Right kidney (tissue), 1 donor: ENCODE measurements at regions not wholly inside any gene's neighbourhood (a gene's known extent, or its start where the extent isn't known, plus 50 kb on each side); places are given as distances from the start of the nearest gene placed in this dataset.

Experiments used
- DNase-seq: peaks from one replicate; pipeline ENCODE4 v3.0.0-alpha.2; 2016

DNA sequence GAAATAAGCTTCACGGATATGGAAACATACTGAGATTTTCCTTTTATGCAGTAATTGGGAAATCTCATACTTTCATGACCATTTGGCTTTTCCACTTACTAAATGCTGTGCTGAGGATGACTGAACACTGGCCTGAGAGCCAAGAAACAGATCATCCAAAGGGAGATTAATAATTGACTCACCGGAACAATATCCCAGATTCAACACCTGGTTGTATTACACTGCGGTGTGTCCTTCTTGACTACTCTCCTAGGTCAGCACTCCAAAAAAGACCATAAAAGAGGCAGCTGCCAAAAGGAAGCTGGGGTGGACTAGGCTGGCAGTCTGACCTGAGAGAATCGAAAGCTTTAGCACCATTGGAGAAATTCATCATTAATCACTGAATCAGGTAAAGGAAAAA is 469.1 kb downstream of the CBLN2 start:
- DNase-seq: no peak

DNA sequence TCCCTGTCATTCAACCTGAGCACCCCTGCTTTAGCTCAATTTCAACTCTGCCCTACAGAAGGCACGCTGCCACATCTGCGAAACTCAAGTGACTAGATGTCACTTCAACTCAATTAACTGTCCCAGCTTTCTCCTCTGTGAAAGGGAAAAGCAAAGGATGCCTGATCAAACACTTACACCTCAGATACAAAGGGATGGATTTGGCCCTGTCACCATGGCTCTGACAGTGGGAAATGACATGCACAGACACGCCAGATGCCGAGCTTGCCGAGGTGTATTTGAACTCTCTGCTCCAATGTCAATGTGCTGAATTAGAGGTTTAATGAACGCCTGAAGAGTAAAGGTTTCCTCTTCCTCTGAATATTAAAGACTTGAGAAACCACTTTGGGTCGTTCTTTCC is 481.1 kb downstream of the CBLN2 start:
- DNase-seq: no peak

- DNase-seq: no peak
Measured at GRCh38 chr18:72058851-72059250, 485.3 kb downstream of the CBLN2 start.

DNA sequence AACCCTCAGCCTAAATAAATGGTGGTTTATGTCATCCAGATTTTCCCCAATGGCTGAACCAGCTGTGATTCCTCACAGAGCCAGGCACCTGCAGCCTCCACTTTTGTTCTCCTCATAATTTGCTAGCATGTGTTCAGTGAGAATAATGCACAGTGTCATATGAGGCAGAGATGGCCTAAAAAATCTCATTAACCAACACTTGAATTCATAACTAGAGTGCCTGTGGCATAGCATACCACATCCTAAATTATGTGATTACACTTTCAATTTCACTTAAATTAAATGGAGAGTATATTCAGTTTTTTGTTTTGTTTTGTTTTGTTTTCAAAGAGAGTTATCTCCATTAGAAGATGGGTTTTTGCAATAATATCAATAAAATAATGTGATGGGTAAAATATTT is 488.0 kb downstream of the CBLN2 start:
- no peak for DNase-seq

DNA sequence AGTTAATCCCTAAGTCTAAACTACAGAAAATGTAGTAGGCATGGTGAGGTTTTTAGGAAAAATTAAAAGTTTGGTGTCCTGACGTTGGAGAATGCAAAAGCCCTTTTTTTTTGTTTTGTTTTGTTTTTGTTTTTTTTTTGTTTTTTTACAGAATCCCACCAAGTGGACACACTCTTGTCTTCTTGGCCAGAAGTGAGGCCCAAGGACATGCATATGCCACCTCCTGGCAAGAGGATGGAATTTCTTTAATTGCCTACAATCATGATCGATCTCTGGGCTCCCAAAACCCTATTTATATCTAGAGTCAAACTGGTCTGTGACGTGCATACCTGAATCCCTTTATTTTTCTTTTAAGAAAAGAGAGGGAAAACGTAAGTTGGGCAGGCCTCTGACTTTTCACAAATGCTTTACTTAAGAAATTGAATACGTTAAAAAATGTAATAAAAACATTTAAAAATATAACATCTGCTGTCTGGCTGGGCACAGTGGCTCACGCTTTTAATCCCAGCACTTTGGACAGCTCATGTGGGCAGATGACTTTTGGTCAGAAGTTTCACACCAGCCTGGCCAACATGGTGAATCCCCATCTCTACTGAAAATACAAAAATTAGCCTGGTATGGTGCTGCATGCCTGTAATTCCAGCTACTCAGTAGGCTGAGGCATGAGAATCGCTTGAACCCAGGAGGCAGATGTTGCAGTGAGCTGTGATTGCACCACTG is 502.7 kb downstream of the CBLN2 start:
- DNase-seq: no peak

DNA sequence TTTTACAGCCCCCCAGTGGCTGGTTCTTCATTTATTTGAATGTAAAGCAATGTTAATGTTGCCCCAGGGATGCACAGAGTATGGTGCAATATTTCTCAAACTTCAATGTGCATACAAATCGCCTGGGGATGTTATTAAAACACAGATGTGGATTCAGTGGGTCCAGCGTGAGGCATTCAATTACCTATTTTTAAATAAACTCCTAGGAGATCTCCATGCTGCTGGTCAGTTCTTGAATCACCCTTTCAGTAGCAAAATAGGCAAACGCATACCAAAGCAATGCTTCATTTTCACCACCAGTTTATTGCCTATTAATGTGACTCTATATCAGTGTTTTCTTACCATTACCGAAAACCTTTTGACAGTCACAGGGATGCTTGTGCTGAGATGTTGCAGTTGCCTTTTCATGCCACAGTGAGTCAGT is 530.7 kb downstream of the CBLN2 start:
- DNase-seq: no peak

DNA sequence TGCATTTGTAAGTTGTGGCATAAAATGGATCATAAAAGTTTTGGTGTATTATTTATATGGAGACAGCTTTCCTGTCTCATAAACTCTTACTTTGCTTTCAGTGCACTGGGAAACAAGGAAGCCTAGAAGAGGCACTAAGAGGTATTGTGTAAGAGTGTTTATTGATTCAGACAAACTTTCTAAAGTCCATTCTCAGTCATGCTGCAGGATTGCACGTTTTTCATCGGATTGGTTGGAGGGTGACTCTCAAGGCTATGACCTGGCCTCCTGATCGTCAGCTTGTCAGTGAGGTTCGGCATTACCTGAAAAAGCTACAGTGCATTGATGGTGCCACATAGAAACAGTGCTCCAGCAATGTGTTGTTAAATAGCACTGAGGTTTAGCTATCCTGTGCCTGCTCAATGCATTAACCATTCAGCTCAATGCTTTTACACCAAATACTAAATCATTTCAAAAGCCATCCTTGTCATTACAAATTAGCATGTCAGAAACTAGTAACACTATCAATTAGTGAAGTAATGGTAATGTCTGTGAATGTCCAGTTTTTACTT is 545.5 kb downstream of the CBLN2 start:
- no peak for DNase-seq

DNA sequence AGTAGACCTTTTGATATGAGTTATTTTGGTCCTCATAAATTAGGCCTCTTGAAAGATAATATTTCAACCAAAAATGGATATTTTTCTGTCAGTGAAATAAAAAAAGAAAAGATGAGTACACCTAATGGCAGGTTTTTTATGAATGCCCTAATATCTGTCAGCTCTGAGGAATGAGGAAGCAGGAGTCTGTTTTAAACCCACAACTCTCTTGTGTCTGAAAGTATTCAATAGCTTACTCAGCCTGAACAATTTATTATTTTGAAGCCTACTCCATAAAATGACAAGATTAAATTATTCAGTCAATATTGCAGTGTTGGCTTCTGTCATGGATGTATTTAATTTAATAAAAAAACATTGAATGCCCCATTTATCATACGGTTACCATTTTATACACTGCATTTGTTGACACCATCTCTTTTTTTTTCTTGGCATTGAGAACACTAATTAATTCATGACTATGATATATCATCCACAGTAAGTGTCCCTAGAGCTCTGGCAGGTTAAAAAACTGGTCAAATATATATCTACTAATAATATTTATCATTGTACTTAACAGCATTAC is 548.2 kb downstream of the CBLN2 start:
- no peak for DNase-seq

DNA sequence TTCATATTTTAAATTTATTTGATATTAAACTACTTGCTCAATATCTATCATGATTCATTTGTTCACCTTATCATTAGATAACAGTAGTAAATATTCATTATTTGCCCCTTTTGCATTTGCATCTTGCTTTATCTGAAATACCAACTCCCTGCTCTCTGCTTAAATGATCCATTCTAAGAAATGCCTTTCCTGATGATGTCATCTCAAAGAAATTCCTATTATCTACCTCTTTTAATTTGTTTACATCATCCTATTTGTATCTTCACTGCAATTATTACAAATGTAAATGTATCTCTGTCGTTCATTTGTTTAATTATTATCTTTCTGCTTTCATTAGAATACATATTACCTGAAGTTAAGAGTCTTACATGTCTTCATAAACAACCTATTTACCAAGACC is 549.9 kb downstream of the CBLN2 start:
- no peak for DNase-seq

- DNase-seq: no peak
Measured at GRCh38 chr18:71989616-71990015, 554.5 kb downstream of the CBLN2 start.

DNA sequence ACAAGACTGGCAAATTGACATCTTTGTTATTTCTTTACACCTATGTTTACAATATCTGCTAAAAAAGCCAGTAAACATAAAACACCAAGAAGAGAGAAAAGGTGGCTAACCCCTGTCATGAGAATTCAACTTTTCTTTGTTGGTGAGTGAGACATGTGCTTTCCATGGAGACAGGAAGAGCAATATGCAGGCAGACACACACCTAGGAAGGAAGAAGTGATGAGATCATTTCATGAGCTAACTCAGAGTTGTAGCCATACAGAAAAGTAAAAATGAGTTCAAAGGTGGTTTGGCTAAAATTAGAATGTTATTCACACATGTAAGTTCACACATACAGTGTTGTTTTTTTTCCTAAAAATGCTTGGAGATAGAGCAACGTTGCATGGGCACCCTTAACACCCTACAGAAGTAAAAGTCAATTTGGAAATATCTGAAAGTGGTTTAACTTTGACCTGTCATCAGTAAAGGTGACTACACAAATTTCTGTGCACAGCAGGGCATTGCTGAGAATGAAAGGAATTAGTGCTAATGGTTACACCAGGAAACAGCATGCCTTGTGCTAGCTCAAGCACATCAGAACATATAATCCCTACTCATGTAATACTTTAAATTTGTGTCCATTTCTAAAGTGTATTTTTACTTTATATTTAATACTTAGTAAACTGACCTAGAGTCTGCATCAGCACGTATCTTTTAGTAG is 557.6 kb downstream of the CBLN2 start:
- no peak for DNase-seq

DNA sequence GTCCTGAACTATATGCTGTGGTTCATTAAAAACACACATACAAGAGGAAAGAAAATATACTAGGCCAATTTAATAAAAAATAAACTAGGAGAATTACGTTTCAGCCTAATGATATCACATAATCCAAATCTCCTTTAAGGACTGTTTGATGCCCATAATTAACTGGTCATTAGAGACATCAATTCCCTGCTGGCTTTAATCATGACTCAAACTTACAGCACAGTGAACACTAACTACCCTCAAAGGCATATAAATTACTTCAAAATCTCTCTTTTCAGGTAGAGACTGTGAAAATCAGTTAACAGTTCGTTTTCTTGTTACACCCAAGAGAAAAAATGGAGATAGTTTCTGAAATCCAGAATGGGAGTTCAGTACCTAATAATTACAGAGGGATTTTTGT is 567.4 kb downstream of the CBLN2 start:
- DNase-seq: no peak

- no peak for DNase-seq
Measured at GRCh38 chr18:71966791-71967190, 577.4 kb downstream of the CBLN2 start.

- no peak for DNase-seq
Measured at GRCh38 chr18:71958605-71959004, 585.5 kb downstream of the CBLN2 start.

DNA sequence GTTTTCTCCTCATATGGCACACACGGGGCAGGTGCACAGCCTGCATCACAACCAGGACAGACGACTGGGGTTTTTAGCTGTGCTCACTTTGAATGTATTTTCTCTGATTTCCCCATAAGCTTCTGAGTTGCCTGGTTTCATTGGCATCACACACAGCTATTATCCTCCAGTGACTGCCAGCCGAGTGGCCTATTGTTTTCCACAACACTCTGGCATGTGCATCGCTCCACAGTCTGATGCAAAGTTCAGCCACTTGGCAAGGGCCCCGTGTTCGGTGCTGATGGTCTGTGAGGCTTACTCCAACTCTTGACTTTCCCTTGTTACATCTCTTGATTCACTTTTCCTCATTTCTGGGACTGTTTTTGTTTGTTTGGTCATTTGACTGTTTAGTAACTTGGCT is 593.1 kb downstream of the CBLN2 start:
- DNase-seq: no peak

DNA sequence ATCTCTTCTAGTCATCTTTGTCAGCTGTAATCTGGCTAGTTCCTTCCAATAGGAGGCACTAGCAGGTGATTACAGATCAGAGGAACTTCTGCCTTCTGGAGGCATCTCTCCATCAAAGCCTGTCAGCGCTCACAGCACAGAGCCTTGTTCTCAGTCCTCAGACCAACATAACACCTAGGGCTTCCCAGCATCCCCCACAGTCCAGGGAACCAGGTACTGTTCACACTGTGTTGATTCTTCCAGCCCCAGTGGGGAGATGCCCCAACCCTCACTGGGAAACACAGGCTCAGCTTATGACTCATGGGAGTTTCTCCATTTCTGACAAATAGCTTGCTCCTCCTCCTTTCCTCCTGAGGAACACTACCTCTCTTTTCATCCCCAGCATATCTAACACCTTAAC is 601.7 kb downstream of the CBLN2 start:
- DNase-seq: no peak

DNA sequence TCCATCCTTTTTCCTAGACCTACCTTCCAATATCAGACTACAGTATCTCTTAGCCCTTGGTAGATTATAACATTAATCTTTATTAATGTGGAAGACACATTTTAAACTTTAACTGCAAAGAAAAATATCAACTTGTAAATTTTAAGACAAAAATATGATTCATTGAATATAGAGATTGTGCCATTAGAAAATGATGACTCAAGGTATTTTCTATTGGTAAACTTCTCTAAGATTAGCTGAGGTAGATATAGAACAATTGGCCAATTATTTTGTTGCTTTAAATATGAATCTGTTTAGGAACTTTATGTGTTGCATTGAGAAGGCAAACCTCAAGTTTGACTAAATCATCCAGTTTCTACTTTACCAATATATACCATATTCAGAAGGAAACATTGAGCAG is 604.7 kb downstream of the CBLN2 start:
- no peak for DNase-seq

- no peak for DNase-seq
Measured at GRCh38 chr18:71936744-71937143, 607.4 kb downstream of the CBLN2 start.

DNA sequence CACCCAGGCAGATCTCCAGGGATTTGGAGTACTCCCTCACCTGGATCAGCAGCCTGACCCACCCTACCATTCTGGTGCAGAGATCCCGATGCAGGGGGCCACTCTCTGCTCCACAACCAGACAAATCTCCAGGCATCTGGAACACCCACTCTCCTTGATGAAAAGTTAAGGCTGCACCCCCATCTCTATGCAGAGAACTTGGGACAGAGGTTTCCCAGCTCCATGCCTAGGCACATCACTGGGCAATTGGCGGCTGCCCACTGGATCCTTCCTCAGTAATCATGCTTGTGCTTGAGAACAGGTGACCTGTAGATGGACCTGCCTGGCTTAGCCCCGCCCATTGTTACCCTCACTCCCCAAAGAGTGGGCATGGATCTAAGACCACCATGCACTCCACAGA is 624.9 kb downstream of the CBLN2 start:
- DNase-seq: no peak

DNA sequence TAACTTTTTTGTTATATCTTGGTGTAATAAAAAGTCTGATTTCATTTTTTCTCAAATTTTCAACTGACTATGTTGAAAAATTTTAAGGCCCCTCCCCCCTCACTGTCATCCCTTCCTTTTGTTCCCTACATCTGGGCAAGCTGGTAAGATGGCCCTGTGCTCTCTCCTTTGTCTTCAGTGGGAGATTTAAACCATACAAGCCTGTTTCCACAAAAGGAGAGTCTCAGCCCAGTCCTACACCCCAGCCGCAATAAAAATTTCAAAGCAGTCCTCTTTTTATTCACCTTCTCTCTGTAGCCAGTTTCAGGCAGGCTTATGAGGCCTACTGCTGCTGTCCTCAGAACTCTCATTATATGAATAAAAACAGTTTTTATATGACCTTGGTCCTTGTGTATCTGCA is 630.5 kb downstream of the CBLN2 start:
- DNase-seq: no peak

- DNase-seq: no peak
Measured at GRCh38 chr18:71902482-71902881, 641.7 kb downstream of the CBLN2 start.

DNA sequence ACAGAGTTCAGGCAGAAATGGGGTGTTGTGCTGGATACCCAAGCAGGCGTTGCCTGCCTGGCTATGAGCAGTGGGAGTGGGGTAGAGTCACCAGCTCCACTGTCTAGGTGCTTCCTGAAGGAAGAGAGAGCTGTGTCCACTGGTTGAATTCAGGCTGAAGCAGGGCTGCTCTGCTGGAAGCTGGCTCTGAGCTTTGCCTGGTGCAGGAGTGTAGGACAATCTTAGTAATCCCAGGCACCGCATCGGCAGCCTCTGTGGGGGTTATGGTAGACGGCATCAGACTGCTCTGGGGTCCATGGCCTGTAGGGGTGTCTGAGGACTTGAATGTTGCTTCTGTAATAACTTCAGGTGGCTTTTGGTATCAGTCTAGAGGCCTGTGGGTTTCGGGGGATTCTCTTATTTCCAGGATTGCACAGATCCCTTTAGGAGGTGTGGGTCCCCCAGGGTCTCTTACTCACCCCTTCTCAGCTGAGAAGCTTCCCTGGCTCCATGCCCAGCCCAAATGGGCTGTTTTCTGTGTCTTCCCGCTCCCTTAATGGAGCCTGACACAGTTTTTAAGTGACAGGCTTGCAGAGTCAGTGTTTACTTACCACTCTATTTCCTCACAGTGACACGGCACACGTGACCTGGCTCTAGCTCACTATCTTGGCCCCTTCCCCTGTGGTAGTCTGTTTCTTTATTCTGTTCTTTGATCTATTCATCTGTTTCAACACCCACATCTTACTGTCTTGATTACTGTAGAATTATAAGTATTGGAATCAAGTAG is 644.3 kb downstream of the CBLN2 start:
- no peak for DNase-seq

DNA sequence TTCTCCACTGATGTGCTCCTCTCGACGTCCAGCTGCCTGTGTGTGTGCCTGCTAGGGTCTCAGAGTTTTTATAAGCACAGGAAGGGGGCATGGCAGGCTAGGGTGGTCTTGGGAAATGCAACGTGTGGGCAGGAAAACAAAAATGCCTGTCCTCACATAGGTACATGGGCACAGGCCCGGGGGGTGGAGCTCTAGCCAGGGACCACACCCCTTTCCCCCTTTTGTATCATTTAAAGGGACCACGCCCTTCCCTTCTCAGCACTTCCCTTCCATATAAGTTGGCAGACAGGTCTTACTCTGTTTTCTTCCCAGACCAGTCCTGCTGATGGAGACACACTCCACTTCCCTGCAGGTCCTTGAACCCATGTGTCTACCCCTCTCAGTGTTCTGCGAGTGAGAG is 645.0 kb downstream of the CBLN2 start:
- DNase-seq: no peak
